Nephron progenitor cell (in vitro differentiated cells): ENCODE measurements at regions not wholly inside any gene's neighbourhood (a gene's known extent, or its start where the extent isn't known, plus 50 kb on each side); places are given as distances from the start of the nearest gene placed in this dataset.

ENCODE experiments used
- DNase-seq: peaks from one replicate; pipeline ENCODE4 v3.0.0; 2021
- H3K27ac Mint-ChIP-seq: 2 replicates; pipeline ENCODE4 v1.8.0; 2021; ENCODE audit warnings: mild to moderate bottlenecking, moderate library complexity, mixed read lengths
- H3K27me3 Mint-ChIP-seq: 2 replicates; pipeline ENCODE4 v1.8.0; 2021; ENCODE audit warnings: mild to moderate bottlenecking, low read depth, mixed read lengths; ENCODE audit not compliant: poor library complexity
- H3K36me3 Mint-ChIP-seq: 2 replicates; pipeline ENCODE4 v1.8.0; 2021; ENCODE audit warnings: low read depth, mixed read lengths
- H3K4me1 Mint-ChIP-seq: 2 replicates; pipeline ENCODE4 v1.8.0; 2021; ENCODE audit warnings: mixed read lengths
- H3K4me3 Mint-ChIP-seq: 2 replicates; pipeline ENCODE4 v1.8.0; 2021; ENCODE audit warnings: mild to moderate bottlenecking, moderate library complexity, mixed read lengths
- H3K9me3 Mint-ChIP-seq: 2 replicates; pipeline ENCODE4 v1.8.0; 2021; ENCODE audit warnings: mild to moderate bottlenecking, moderate library complexity, mixed read lengths
- CTCF ChIP-seq: fragments of 200-600 bp; sonication (generic); IDR thresholded peaks from 2 replicates; pipeline ENCODE4 v1.5.0; 2021; ENCODE audit warnings: antibody characterized with exemption

GRCh38 chr10:131647789-131648188 is 253.0 kb upstream of the PPP2R2D start:
- H3K36me3 Mint-ChIP-seq, result no peaks in the 10 kb centered on the region
- H3K27me3 Mint-ChIP-seq, result peaks cover 24% of the 10 kb centered on the region
- no peak overlapping the region for H3K4me3 Mint-ChIP-seq
- DNase-seq, result no peak
- H3K27ac Mint-ChIP-seq, result peak overlapping the region; percentile 42
- no peak for TF ChIP-seq CTCF
- H3K9me3 Mint-ChIP-seq, result peaks cover 18% of the 10 kb centered on the region
- peaks cover 56% of the 10 kb centered on the region for H3K4me1 Mint-ChIP-seq

GRCh38 chr10:131648386-131649020 is 252.3 kb upstream of the PPP2R2D start:
- peaks cover 63% of the 10 kb centered on the region for H3K4me1 Mint-ChIP-seq
- no peak overlapping the region for H3K27ac Mint-ChIP-seq
- peaks cover 29% of the 10 kb centered on the region for H3K27me3 Mint-ChIP-seq
- no peak overlapping the region for H3K4me3 Mint-ChIP-seq
- H3K36me3 Mint-ChIP-seq, result no peaks in the 10 kb centered on the region
- no peak for DNase-seq
- no peak for TF ChIP-seq CTCF
- peaks cover 18% of the 10 kb centered on the region for H3K9me3 Mint-ChIP-seq

GRCh38 chr10:131649617-131650016 is 251.2 kb upstream of the PPP2R2D start:
- no peak for DNase-seq
- H3K9me3 Mint-ChIP-seq, result peaks cover 11% of the 10 kb centered on the region
- H3K27me3 Mint-ChIP-seq, result peaks cover 32% of the 10 kb centered on the region
- no peak overlapping the region for H3K4me3 Mint-ChIP-seq
- H3K27ac Mint-ChIP-seq, result no peak overlapping the region
- TF ChIP-seq CTCF, result no peak
- peaks cover 68% of the 10 kb centered on the region for H3K4me1 Mint-ChIP-seq
- H3K36me3 Mint-ChIP-seq, result no peaks in the 10 kb centered on the region

- TF ChIP-seq CTCF, result no peak
- H3K9me3 Mint-ChIP-seq, result peaks cover 6% of the 10 kb centered on the region
- H3K27ac Mint-ChIP-seq, result no peak overlapping the region
- no peak overlapping the region for H3K4me3 Mint-ChIP-seq
- H3K36me3 Mint-ChIP-seq, result no peaks in the 10 kb centered on the region
- H3K27me3 Mint-ChIP-seq, result peaks cover 32% of the 10 kb centered on the region
- no peak for DNase-seq
- peaks cover 69% of the 10 kb centered on the region for H3K4me1 Mint-ChIP-seq
Measured at GRCh38 chr10:131650169-131650705, 250.6 kb upstream of the PPP2R2D start.

GRCh38 chr10:131650771-131651673 is 249.8 kb upstream of the PPP2R2D start:
- no peak for TF ChIP-seq CTCF
- peaks cover 5% of the 10 kb centered on the region for H3K9me3 Mint-ChIP-seq
- no peak overlapping the region for H3K4me3 Mint-ChIP-seq
- no peak for DNase-seq
- peaks cover 28% of the 10 kb centered on the region for H3K27me3 Mint-ChIP-seq
- H3K4me1 Mint-ChIP-seq, result peaks cover 77% of the 10 kb centered on the region
- no peaks in the 10 kb centered on the region for H3K36me3 Mint-ChIP-seq
- H3K27ac Mint-ChIP-seq, result no peak overlapping the region
